ENCODE measurements at regions not wholly inside any gene's neighbourhood (a gene's known extent, or its start where the extent isn't known, plus 50 kb on each side); places are given as distances from the start of the nearest gene placed in this dataset.

- TF ChIP-seq MAX (IDR thresholded peaks at IDR 0.05) (no peak), NR2F2 (IDR thresholded peaks at IDR 0.05) (no peak), RAD21 (IDR thresholded peaks at IDR 0.05) (no peak), HNF4A (conservative IDR thresholded peaks at IDR 0.05) (no peak), ZBTB33 (IDR thresholded peaks at IDR 0.05) (no peak), RXRA (IDR thresholded peaks at IDR 0.05) (no peak), REST (IDR thresholded peaks at IDR 0.05) (no peak), FOXA1 (IDR thresholded peaks at IDR 0.05) (no peak), CTCF (IDR thresholded peaks at IDR 0.05; ENCODE audit: low read depth, low read length, missing input control) (no peak), TAF1 (conservative IDR thresholded peaks at IDR 0.05) (no peak), YY1 (IDR thresholded peaks at IDR 0.05) (no peak), ATF3 (IDR thresholded peaks at IDR 0.05) (no peak), EGR1 (IDR thresholded peaks at IDR 0.05; ENCODE audit: low read depth in 2 of 2) (no peak), SP1 (IDR thresholded peaks at IDR 0.05) (no peak)
These were observed 411.7 kb downstream of the CADM1 start for GRCh38 chr11:115092516-115092915.

GRCh38 chr11:115097796-115098408 lies 406.3 kb downstream of the CADM1 start:
- H3K27me3 ChIP-seq (ENCODE audit: control insufficient read depth in 4 of 4, insufficient read depth in 4 of 4, low read length in 3 of 4) = no peaks in the 10 kb centered on the region
- H3K9me3 ChIP-seq (ENCODE audit: control insufficient read depth in 4 of 4, low read length in 3 of 4) = no peaks in the 10 kb centered on the region
- no peak overlapping the region for H3K27ac ChIP-seq (ENCODE audit: low read depth in 1 of 2, low read length in 2 of 2)
- H3K4me1 ChIP-seq (ENCODE audit: control insufficient read depth in 4 of 4, insufficient read depth in 4 of 4, low read length in 3 of 4) = no peaks in the 10 kb centered on the region
- DNase-seq (ENCODE audit: low spot score) = no peak
- no peaks in the 10 kb centered on the region for H3K36me3 ChIP-seq (ENCODE audit: control insufficient read depth in 4 of 4, insufficient read depth in 3 of 4, low read depth in 1 of 4, low read length in 3 of 4)
- no peak overlapping the region for H3K4me3 ChIP-seq (ENCODE audit: low read depth in 1 of 3, low read length in 3 of 3)
- H3K9ac ChIP-seq (ENCODE audit: low read depth in 1 of 2, low read length in 2 of 2) = no peak overlapping the region
- WGBS = 83% methylated on average over 6 of the region's 6 CpGs
- TF ChIP-seq FOXA2 (IDR thresholded peaks at IDR 0.05) (no peak), ATF3 (IDR thresholded peaks at IDR 0.05) (no peak), NR2F2 (IDR thresholded peaks at IDR 0.05) (no peak), MAX (IDR thresholded peaks at IDR 0.05) (no peak), SP1 (IDR thresholded peaks at IDR 0.05) (no peak), HNF4A (conservative IDR thresholded peaks at IDR 0.05) (no peak), HNF4G (IDR thresholded peaks at IDR 0.05) (no peak), REST (IDR thresholded peaks at IDR 0.05) (no peak), ZBTB33 (IDR thresholded peaks at IDR 0.05) (no peak), JUND (IDR thresholded peaks at IDR 0.05) (no peak), TAF1 (conservative IDR thresholded peaks at IDR 0.05) (no peak)

More at GRCh38 chr11:115092516-115092915, 411.7 kb downstream of the CADM1 start:
- Histone ChIP-seq H3K4me3 (ENCODE audit: low read depth in 1 of 3, low read length in 3 of 3) (no peak overlapping the region), H3K27ac (ENCODE audit: low read depth in 1 of 2, low read length in 2 of 2) (no peak overlapping the region), H3K9ac (ENCODE audit: low read depth in 1 of 2, low read length in 2 of 2) (no peak overlapping the region), H3K4me1 (ENCODE audit: control insufficient read depth in 4 of 4, insufficient read depth in 4 of 4, low read length in 3 of 4) (no peaks in the 10 kb centered on the region), H3K36me3 (ENCODE audit: control insufficient read depth in 4 of 4, insufficient read depth in 3 of 4, low read depth in 1 of 4, low read length in 3 of 4) (no peaks in the 10 kb centered on the region), H3K27me3 (ENCODE audit: control insufficient read depth in 4 of 4, insufficient read depth in 4 of 4, low read length in 3 of 4) (peaks cover 0 to 2% (median 0%) of the 10 kb centered on the region in 4 donors), H3K9me3 (ENCODE audit: control insufficient read depth in 4 of 4, low read length in 3 of 4) (no peaks in the 10 kb centered on the region)
- no peak for DNase-seq (ENCODE audit: low spot score)
- 71% methylated on average over 3 of the region's 3 CpGs for WGBS
